NCI-H2171 (cell line): ENCODE measurements at regions not wholly inside any gene's neighbourhood (a gene's known extent, or its start where the extent isn't known, plus 50 kb on each side); places are given as distances from the start of the nearest gene placed in this dataset.
A peak's percentile ranks its signal among the peaks of the same experiment; 100 is the strongest.
"Not testable (repeated sequence)": the region's sequence is repeated elsewhere in the genome, so short reads cannot be mapped to it uniquely, and the experiment has no call there.

Experiments used
- DNase-seq: peaks from one replicate; lab custom pipeline; 2025; lab: John Stamatoyannopoulos, UW

GRCh38 chr14:38973083-38973700, 129.8 kb downstream of the SEC23A start:
- DNase-seq: no peak

- no peak for DNase-seq
These were observed 130.5 kb downstream of the SEC23A start for GRCh38 chr14:38972511-38972910.

- peak; percentile 78 for DNase-seq
These were observed 131.6 kb downstream of the SEC23A start for GRCh38 chr14:38971258-38971921.

GRCh38 chr14:38964630-38965029, 138.4 kb downstream of the SEC23A start:
- no peak for DNase-seq

GRCh38 chr14:38960946-38961531, 142.0 kb downstream of the SEC23A start:
- DNase-seq: no peak

- DNase-seq: no peak
These were observed 144.0 kb downstream of the SEC23A start for GRCh38 chr14:38959021-38959420.

- no peak for DNase-seq
These were observed 144.4 kb downstream of the SEC23A start for GRCh38 chr14:38958589-38958988.

GRCh38 chr14:38951451-38951850, 151.6 kb downstream of the SEC23A start:
- no peak for DNase-seq

- DNase-seq: no peak
These were observed 152.4 kb downstream of the SEC23A start for GRCh38 chr14:38950676-38951075.

GRCh38 chr14:38948576-38948975, 154.5 kb downstream of the SEC23A start:
- no peak for DNase-seq

GRCh38 chr14:38948171-38948570, 154.9 kb downstream of the SEC23A start:
- DNase-seq: no peak

- DNase-seq: no peak
These were observed 155.7 kb downstream of the SEC23A start for GRCh38 chr14:38947343-38947742.

- no peak for DNase-seq
These were observed 158.3 kb downstream of the SEC23A start for GRCh38 chr14:38944691-38945090.

- no peak for DNase-seq
These were observed 161.5 kb downstream of the SEC23A start for GRCh38 chr14:38941488-38941887.

- not testable (repeated sequence) for DNase-seq
These were observed 170.4 kb downstream of the SEC23A start for GRCh38 chr14:38932653-38933000.

- no peak for DNase-seq
These were observed 170.9 kb downstream of the SEC23A start for GRCh38 chr14:38931969-38932652.

- no peak for DNase-seq
These were observed 172.1 kb downstream of the SEC23A start for GRCh38 chr14:38930898-38931297.

- no peak for DNase-seq
These were observed 173.0 kb downstream of the SEC23A start for GRCh38 chr14:38930022-38930421.

- no peak for DNase-seq
These were observed 173.6 kb downstream of the SEC23A start for GRCh38 chr14:38929416-38929815.

- DNase-seq: not testable (repeated sequence)
These were observed 181.1 kb downstream of the SEC23A start for GRCh38 chr14:38921893-38922292.

- DNase-seq: no peak
These were observed 187.9 kb downstream of the SEC23A start for GRCh38 chr14:38915125-38915524.

GRCh38 chr14:38910092-38910491, 192.9 kb downstream of the SEC23A start:
- no peak for DNase-seq

GRCh38 chr14:38904959-38905358, 198.1 kb downstream of the SEC23A start:
- DNase-seq: no peak
